Adrenal gland (tissue), 5 donors: ENCODE measurements at regions not wholly inside any gene's neighbourhood (a gene's known extent, or its start where the extent isn't known, plus 50 kb on each side); places are given as distances from the start of the nearest gene placed in this dataset.

Source experiments
- POLR2A ChIP-seq, 2 donors: fragments of 450-650 bp; IDR thresholded peaks; one replicate each; pipeline ENCODE4 v1.6.1; 2017; ENCODE audit warnings: antibody characterized with exemption in 2 of 2, mild to moderate bottlenecking in 2 of 2, moderate library complexity in 1 of 2
- TF ChIP-seq, protein P1 (sequence below), 6 experiments: fragments of 450-650 bp in 4 of 6; fragments of 200-600 bp in 2 of 6; sonication (generic) in 1 of 6; IDR thresholded peaks; 1 replicate in 5 of 6; 2 replicates in 1 of 6; pipeline versions ENCODE4 v1.5.1 to v1.8.0; 2016 to 2021; ENCODE audit warnings: antibody characterized with exemption in 6 of 6, mild to moderate bottlenecking in 2 of 6, moderate library complexity in 1 of 6
- donor health status: DM: no; HTN: no; CAD: no.

GRCh38 chr11:119974051-119974450, 163.9 kb downstream of the TRIM29 start:
- TF ChIP-seq POLR2A (IDR thresholded peaks at IDR 0.05), result no peak
- TF ChIP-seq, protein P1, sequence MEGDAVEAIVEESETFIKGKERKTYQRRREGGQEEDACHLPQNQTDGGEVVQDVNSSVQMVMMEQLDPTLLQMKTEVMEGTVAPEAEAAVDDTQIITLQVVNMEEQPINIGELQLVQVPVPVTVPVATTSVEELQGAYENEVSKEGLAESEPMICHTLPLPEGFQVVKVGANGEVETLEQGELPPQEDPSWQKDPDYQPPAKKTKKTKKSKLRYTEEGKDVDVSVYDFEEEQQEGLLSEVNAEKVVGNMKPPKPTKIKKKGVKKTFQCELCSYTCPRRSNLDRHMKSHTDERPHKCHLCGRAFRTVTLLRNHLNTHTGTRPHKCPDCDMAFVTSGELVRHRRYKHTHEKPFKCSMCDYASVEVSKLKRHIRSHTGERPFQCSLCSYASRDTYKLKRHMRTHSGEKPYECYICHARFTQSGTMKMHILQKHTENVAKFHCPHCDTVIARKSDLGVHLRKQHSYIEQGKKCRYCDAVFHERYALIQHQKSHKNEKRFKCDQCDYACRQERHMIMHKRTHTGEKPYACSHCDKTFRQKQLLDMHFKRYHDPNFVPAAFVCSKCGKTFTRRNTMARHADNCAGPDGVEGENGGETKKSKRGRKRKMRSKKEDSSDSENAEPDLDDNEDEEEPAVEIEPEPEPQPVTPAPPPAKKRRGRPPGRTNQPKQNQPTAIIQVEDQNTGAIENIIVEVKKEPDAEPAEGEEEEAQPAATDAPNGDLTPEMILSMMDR (IDR thresholded peaks at IDR 0.05), result no peak
